T-helper 1 cell treated with Interleukin-12 subunit alpha and Interleukin-12 subunit beta and Interleukin-4 antibody, amounts not matched to agents 30 μg/mL and 1 μg/mL, for 36 hours (primary cell): ENCODE measurements at regions not wholly inside any gene's neighbourhood (a gene's known extent, or its start where the extent isn't known, plus 50 kb on each side); places are given as distances from the start of the nearest gene placed in this dataset.

Experiments used
- H3K27ac Mint-ChIP-seq: one replicate; pipeline ENCODE4 v1.8.0; 2021; ENCODE audit warnings: mild to moderate bottlenecking, mixed read lengths
- H3K27me3 Mint-ChIP-seq: one replicate; pipeline ENCODE4 v1.8.0; 2021; ENCODE audit warnings: low read depth, mixed read lengths
- H3K36me3 Mint-ChIP-seq: one replicate; pipeline ENCODE4 v1.8.0; 2021; ENCODE audit warnings: low read depth, mixed read lengths
- H3K4me1 Mint-ChIP-seq: one replicate; pipeline ENCODE4 v1.8.0; 2021; ENCODE audit warnings: low read depth, mixed read lengths
- H3K4me3 Mint-ChIP-seq: one replicate; pipeline ENCODE4 v1.8.0; 2021; ENCODE audit warnings: mild to moderate bottlenecking, moderate library complexity, mixed read lengths
- H3K9me3 Mint-ChIP-seq: one replicate; pipeline ENCODE4 v1.8.0; 2021; ENCODE audit warnings: mixed read lengths

GRCh38 chr3:153746211-153746610, 375.0 kb upstream of the ARHGEF26 start:
- no peaks in the 10 kb centered on the region for H3K4me1 Mint-ChIP-seq
- H3K27ac Mint-ChIP-seq = no peak overlapping the region

GRCh38 chr3:153749070-153749610, 372.1 kb upstream of the ARHGEF26 start:
- Mint-ChIP-seq H3K4me3 (no peak overlapping the region), H3K27me3 (no peaks in the 10 kb centered on the region), H3K4me1 (no peaks in the 10 kb centered on the region), H3K36me3 (no peaks in the 10 kb centered on the region), H3K9me3 (no peaks in the 10 kb centered on the region), H3K27ac (no peak overlapping the region)

More at GRCh38 chr3:153746211-153746610, 375.0 kb upstream of the ARHGEF26 start:
- H3K36me3 Mint-ChIP-seq = no peaks in the 10 kb centered on the region
- no peaks in the 10 kb centered on the region for H3K9me3 Mint-ChIP-seq
- no peaks in the 10 kb centered on the region for H3K27me3 Mint-ChIP-seq
- no peak overlapping the region for H3K4me3 Mint-ChIP-seq

- Mint-ChIP-seq H3K36me3 (no peaks in the 10 kb centered on the region), H3K9me3 (peaks cover 11% of the 10 kb centered on the region), H3K4me3 (no peak overlapping the region), H3K27me3 (no peaks in the 10 kb centered on the region), H3K4me1 (no peaks in the 10 kb centered on the region), H3K27ac (no peak overlapping the region)
Measured at GRCh38 chr3:153752405-153753027, 368.7 kb upstream of the ARHGEF26 start.

GRCh38 chr3:153753035-153753434, 368.2 kb upstream of the ARHGEF26 start:
- H3K4me1 Mint-ChIP-seq = no peaks in the 10 kb centered on the region
- no peaks in the 10 kb centered on the region for H3K36me3 Mint-ChIP-seq
- no peaks in the 10 kb centered on the region for H3K27me3 Mint-ChIP-seq
- H3K9me3 Mint-ChIP-seq = peaks cover 11% of the 10 kb centered on the region
- H3K27ac Mint-ChIP-seq = no peak overlapping the region
- no peak overlapping the region for H3K4me3 Mint-ChIP-seq

- H3K36me3 Mint-ChIP-seq = no peaks in the 10 kb centered on the region
- H3K27ac Mint-ChIP-seq = no peak overlapping the region
- H3K9me3 Mint-ChIP-seq = peaks cover 11% of the 10 kb centered on the region
- H3K4me1 Mint-ChIP-seq = no peaks in the 10 kb centered on the region
- no peaks in the 10 kb centered on the region for H3K27me3 Mint-ChIP-seq
- no peak overlapping the region for H3K4me3 Mint-ChIP-seq
Measured at GRCh38 chr3:153756816-153757215, 364.4 kb upstream of the ARHGEF26 start.

- Mint-ChIP-seq H3K4me3 (no peak overlapping the region), H3K9me3 (peaks cover 11% of the 10 kb centered on the region), H3K36me3 (no peaks in the 10 kb centered on the region)
Measured at GRCh38 chr3:153757839-153758238, 363.4 kb upstream of the ARHGEF26 start.

GRCh38 chr3:153760948-153761347, 360.2 kb upstream of the ARHGEF26 start:
- H3K27ac Mint-ChIP-seq = no peak overlapping the region
- no peaks in the 10 kb centered on the region for H3K36me3 Mint-ChIP-seq
- no peaks in the 10 kb centered on the region for H3K27me3 Mint-ChIP-seq
- H3K9me3 Mint-ChIP-seq = peaks cover 1% of the 10 kb centered on the region
- no peak overlapping the region for H3K4me3 Mint-ChIP-seq
- H3K4me1 Mint-ChIP-seq = no peaks in the 10 kb centered on the region

More at GRCh38 chr3:153757839-153758238, 363.4 kb upstream of the ARHGEF26 start:
- H3K27ac Mint-ChIP-seq = no peak overlapping the region
- H3K27me3 Mint-ChIP-seq = no peaks in the 10 kb centered on the region
- H3K4me1 Mint-ChIP-seq = no peaks in the 10 kb centered on the region

GRCh38 chr3:153762411-153763235, 358.6 kb upstream of the ARHGEF26 start:
- Mint-ChIP-seq H3K27ac (no peak overlapping the region), H3K9me3 (peaks cover 4% of the 10 kb centered on the region), H3K27me3 (no peaks in the 10 kb centered on the region), H3K4me3 (no peak overlapping the region), H3K4me1 (no peaks in the 10 kb centered on the region), H3K36me3 (no peaks in the 10 kb centered on the region)

GRCh38 chr3:153767601-153768560, 353.3 kb upstream of the ARHGEF26 start:
- no peak overlapping the region for H3K27ac Mint-ChIP-seq
- H3K27me3 Mint-ChIP-seq = peaks cover 20% of the 10 kb centered on the region
- H3K36me3 Mint-ChIP-seq = peaks cover 2% of the 10 kb centered on the region
- peaks cover 4% of the 10 kb centered on the region for H3K4me1 Mint-ChIP-seq
- H3K4me3 Mint-ChIP-seq = no peak overlapping the region
- H3K9me3 Mint-ChIP-seq = peaks cover 22% of the 10 kb centered on the region

GRCh38 chr3:153768561-153769469, 352.4 kb upstream of the ARHGEF26 start:
- Mint-ChIP-seq H3K27me3 (peaks cover 21% of the 10 kb centered on the region), H3K9me3 (peaks cover 22% of the 10 kb centered on the region), H3K4me1 (peaks cover 4% of the 10 kb centered on the region), H3K27ac (no peak overlapping the region), H3K36me3 (peaks cover 2% of the 10 kb centered on the region), H3K4me3 (no peak overlapping the region)

- no peaks in the 10 kb centered on the region for H3K4me1 Mint-ChIP-seq
- no peaks in the 10 kb centered on the region for H3K9me3 Mint-ChIP-seq
- no peak overlapping the region for H3K27ac Mint-ChIP-seq
- peaks cover 5% of the 10 kb centered on the region for H3K27me3 Mint-ChIP-seq
- H3K4me3 Mint-ChIP-seq = no peak overlapping the region
- no peaks in the 10 kb centered on the region for H3K36me3 Mint-ChIP-seq
Measured at GRCh38 chr3:153783106-153783505, 338.1 kb upstream of the ARHGEF26 start.

- H3K4me1 Mint-ChIP-seq = no peaks in the 10 kb centered on the region
- H3K9me3 Mint-ChIP-seq = no peaks in the 10 kb centered on the region
- H3K27me3 Mint-ChIP-seq = peaks cover 5% of the 10 kb centered on the region
- H3K27ac Mint-ChIP-seq = no peak overlapping the region
- no peaks in the 10 kb centered on the region for H3K36me3 Mint-ChIP-seq
- no peak overlapping the region for H3K4me3 Mint-ChIP-seq
Measured at GRCh38 chr3:153783741-153784480, 337.3 kb upstream of the ARHGEF26 start.

GRCh38 chr3:153785901-153786300, 335.3 kb upstream of the ARHGEF26 start:
- H3K9me3 Mint-ChIP-seq = peaks cover under 1% of the 10 kb centered on the region
- no peaks in the 10 kb centered on the region for H3K4me1 Mint-ChIP-seq
- H3K27ac Mint-ChIP-seq = no peak overlapping the region
- H3K4me3 Mint-ChIP-seq = no peak overlapping the region
- no peaks in the 10 kb centered on the region for H3K36me3 Mint-ChIP-seq
- peaks cover 5% of the 10 kb centered on the region for H3K27me3 Mint-ChIP-seq
